Calu3 (cell line): ENCODE measurements at regions not wholly inside any gene's neighbourhood (a gene's known extent, or its start where the extent isn't known, plus 50 kb on each side); places are given as distances from the start of the nearest gene placed in this dataset.

Experiments used
- BruUV-seq: library from RNA; stranded (reverse); fragments of 400-500 nt; replicated peaks from 2 replicates; lab custom pipeline; 2021; lab: Mats Ljungman, UMichigan
- CTCF ChIA-PET: fragments of 300-600 bp; sonication (Branson Sonifier 250); formaldehyde crosslinking; loops from one replicate; lab custom pipeline; 2022; ENCODE audit warnings: antibody characterized with exemption; lab: Charles Lee
- DNase-seq: peaks from one replicate; pipeline ENCODE4 v3.0.0; 2022
- H3K27ac Mint-ChIP-seq: one replicate; pipeline ENCODE4 v1.8.0; 2022; ENCODE audit warnings: mixed read lengths; ENCODE audit not compliant: unreplicated experiment
- H3K27me3 Mint-ChIP-seq: one replicate; pipeline ENCODE4 v1.8.0; 2022; ENCODE audit warnings: mixed read lengths; ENCODE audit not compliant: unreplicated experiment
- H3K36me3 Mint-ChIP-seq: one replicate; pipeline ENCODE4 v1.8.0; 2022; ENCODE audit warnings: mild to moderate bottlenecking, moderate library complexity, mixed read lengths; ENCODE audit not compliant: insufficient read depth, unreplicated experiment
- H3K4me1 Mint-ChIP-seq: one replicate; pipeline ENCODE4 v1.8.0; 2022; ENCODE audit warnings: mild to moderate bottlenecking, low read depth, mixed read lengths; ENCODE audit not compliant: unreplicated experiment
- H3K4me3 Mint-ChIP-seq: one replicate; pipeline ENCODE4 v1.8.0; 2022; ENCODE audit warnings: mild to moderate bottlenecking, low read depth, moderate library complexity, mixed read lengths; ENCODE audit not compliant: unreplicated experiment
- H3K9me3 Mint-ChIP-seq: one replicate; pipeline ENCODE4 v1.8.0; 2022; ENCODE audit warnings: low read depth, mixed read lengths; ENCODE audit not compliant: unreplicated experiment
- CTCF ChIP-seq: fragments of 200-600 bp; IDR thresholded peaks from one replicate; pipeline ENCODE4 v1.8.0; 2022; ENCODE audit warnings: antibody characterized with exemption; ENCODE audit not compliant: unreplicated experiment
- intact Hi-C: fragments of 100-400 bp; cut with micrococcal nuclease; formaldehyde crosslinking; loops from one replicate; pipeline ENCODE4 v1.10.0; 2022; ENCODE audit not compliant: unreplicated experiment

GRCh38 chr2:12036640-12036983 lies 290.2 kb downstream of the LPIN1 start:
- intact Hi-C loops: loop anchor here (10.0 kb wide), 1 partner anchor 172 kb away; no protein-coding TSS in a partner anchor
- no peak for DNase-seq
- Mint-ChIP-seq H3K27me3 (peaks cover 11% of the 10 kb centered on the region), H3K4me1 (peaks cover 9% of the 10 kb centered on the region), H3K9me3 (peaks cover 3% of the 10 kb centered on the region), H3K4me3 (no peak overlapping the region), H3K27ac (no peak overlapping the region), H3K36me3 (no peaks in the 10 kb centered on the region)
- TF ChIP-seq CTCF: no peak
- no TSS peak for BruUV-seq
- CTCF ChIA-PET: no interaction called here

- CTCF ChIA-PET: no interaction called here
- no peak overlapping the region for H3K27ac Mint-ChIP-seq
- H3K27me3 Mint-ChIP-seq: peaks cover 16% of the 10 kb centered on the region
- H3K36me3 Mint-ChIP-seq: no peaks in the 10 kb centered on the region
- H3K4me1 Mint-ChIP-seq: peaks cover 9% of the 10 kb centered on the region
- H3K9me3 Mint-ChIP-seq: peaks cover 3% of the 10 kb centered on the region
- intact Hi-C loops: loop anchor here (10.0 kb wide), 1 partner anchor 172 kb away; no protein-coding TSS in a partner anchor
- no peak for TF ChIP-seq CTCF
- BruUV-seq: no TSS peak
- no peak overlapping the region for H3K4me3 Mint-ChIP-seq
- DNase-seq: no peak
Observed at GRCh38 chr2:12037301-12037700, 290.9 kb downstream of the LPIN1 start.

GRCh38 chr2:12041236-12041635 lies 294.8 kb downstream of the LPIN1 start:
- intact Hi-C loops: no loop called here
- Mint-ChIP-seq H3K27me3 (peaks cover 35% of the 10 kb centered on the region), H3K27ac (no peak overlapping the region), H3K4me3 (no peak overlapping the region), H3K9me3 (peaks cover 5% of the 10 kb centered on the region), H3K36me3 (no peaks in the 10 kb centered on the region), H3K4me1 (no peaks in the 10 kb centered on the region)
- no TSS peak for BruUV-seq
- no peak for TF ChIP-seq CTCF
- CTCF ChIA-PET: no interaction called here
- no peak for DNase-seq

GRCh38 chr2:12043131-12043530 lies 296.7 kb downstream of the LPIN1 start:
- CTCF ChIA-PET: no interaction called here
- no peak overlapping the region for H3K27ac Mint-ChIP-seq
- no TSS peak for BruUV-seq
- H3K4me1 Mint-ChIP-seq: no peaks in the 10 kb centered on the region
- no peak for DNase-seq
- intact Hi-C loops: no loop called here
- H3K36me3 Mint-ChIP-seq: no peaks in the 10 kb centered on the region
- no peak for TF ChIP-seq CTCF
- H3K4me3 Mint-ChIP-seq: no peak overlapping the region
- H3K9me3 Mint-ChIP-seq: peaks cover 3% of the 10 kb centered on the region
- peaks cover 34% of the 10 kb centered on the region for H3K27me3 Mint-ChIP-seq
